Activated CD4-positive, alpha-beta T cell treated with anti-CD3 and anti-CD28 coated beads, Interleukin-2, amount 50 U/mL, for 16 hours (primary cell): ENCODE measurements at regions not wholly inside any gene's neighbourhood (a gene's known extent, or its start where the extent isn't known, plus 50 kb on each side); places are given as distances from the start of the nearest gene placed in this dataset.
"Not testable (repeated sequence)": the region's sequence is repeated elsewhere in the genome, so short reads cannot be mapped to it uniquely, and the experiment has no call there.

Source experiments
- DNase-seq: peaks from one replicate; pipeline ENCODE4 v3.0.0-alpha.2; 2020

- DNase-seq = no peak
Measured at GRCh38 chr6:20263059-20263458, 50.8 kb upstream of the MBOAT1 start.

GRCh38 chr6:20265842-20266241, 53.6 kb upstream of the MBOAT1 start:
- no peak for DNase-seq

- DNase-seq = peak; percentile 46
Measured at GRCh38 chr6:20266851-20267608, 54.8 kb upstream of the MBOAT1 start.

- DNase-seq = no peak
Measured at GRCh38 chr6:20269181-20269580, 56.9 kb upstream of the MBOAT1 start.

- DNase-seq = no peak
Measured at GRCh38 chr6:20271818-20272217, 59.5 kb upstream of the MBOAT1 start.

- DNase-seq = no peak
Measured at GRCh38 chr6:20274137-20274536, 61.9 kb upstream of the MBOAT1 start.

GRCh38 chr6:20275837-20276236, 63.6 kb upstream of the MBOAT1 start:
- DNase-seq = not testable (repeated sequence)

- DNase-seq = not testable (repeated sequence)
Measured at GRCh38 chr6:20277724-20278123, 65.5 kb upstream of the MBOAT1 start.

- no peak for DNase-seq
Measured at GRCh38 chr6:20279051-20279450, 66.8 kb upstream of the MBOAT1 start.

- DNase-seq = no peak
Measured at GRCh38 chr6:20279608-20280287, 67.5 kb upstream of the MBOAT1 start.

GRCh38 chr6:20280288-20280621, 68.0 kb upstream of the MBOAT1 start:
- no peak for DNase-seq

GRCh38 chr6:20284672-20285071, 72.4 kb upstream of the MBOAT1 start:
- no peak for DNase-seq

GRCh38 chr6:20286968-20287565, 74.8 kb upstream of the MBOAT1 start:
- peak; percentile 3 for DNase-seq

- peak; percentile 74 for DNase-seq
Measured at GRCh38 chr6:20291764-20292580, 79.7 kb upstream of the MBOAT1 start.

- DNase-seq = no peak
Measured at GRCh38 chr6:20292905-20293304, 80.6 kb upstream of the MBOAT1 start.

- no peak for DNase-seq
Measured at GRCh38 chr6:20301256-20301655, 89.0 kb upstream of the MBOAT1 start.

- no peak for DNase-seq
Measured at GRCh38 chr6:20302168-20302567, 89.9 kb upstream of the MBOAT1 start.

GRCh38 chr6:20302702-20303251, 90.5 kb upstream of the MBOAT1 start:
- DNase-seq = no peak

GRCh38 chr6:20306491-20306890, 94.2 kb upstream of the MBOAT1 start:
- no peak for DNase-seq

GRCh38 chr6:20309186-20309585, 92.5 kb upstream of the E2F3 start:
- no peak for DNase-seq

GRCh38 chr6:20310185-20310584, 91.5 kb upstream of the E2F3 start:
- no peak for DNase-seq

GRCh38 chr6:20312606-20313005, 89.1 kb upstream of the E2F3 start:
- DNase-seq = no peak

- DNase-seq = no peak
Measured at GRCh38 chr6:20313051-20313450, 88.6 kb upstream of the E2F3 start.
